UCSD-AML1 (cell line): ENCODE measurements at regions not wholly inside any gene's neighbourhood (a gene's known extent, or its start where the extent isn't known, plus 50 kb on each side); places are given as distances from the start of the nearest gene placed in this dataset.

ENCODE experiments used
- DNase-seq: peaks from one replicate; lab custom pipeline; 2025; ENCODE audit not compliant: unreplicated experiment; lab: John Stamatoyannopoulos, UW

DNA sequence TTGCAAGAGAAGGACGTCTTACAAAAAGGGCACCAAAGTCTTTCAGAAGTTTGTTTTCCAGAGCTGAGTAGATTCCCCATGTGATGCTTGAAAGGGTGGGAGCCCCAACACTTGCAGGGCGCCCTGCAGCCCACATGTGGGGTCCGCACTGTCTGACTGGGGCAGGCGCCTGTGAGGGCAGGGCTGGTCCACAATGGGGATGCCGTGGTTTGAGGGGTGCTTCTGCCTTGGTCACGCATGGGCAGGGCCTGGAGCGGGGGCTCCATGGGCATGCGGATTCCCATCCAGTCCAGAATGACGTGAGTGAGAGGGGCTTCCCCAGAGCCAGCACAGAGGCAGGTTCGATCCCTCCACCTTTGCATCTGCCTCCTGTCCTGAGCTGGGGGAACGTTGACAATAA lies 101.5 kb upstream of the SHH start:
- no peak for DNase-seq

DNA sequence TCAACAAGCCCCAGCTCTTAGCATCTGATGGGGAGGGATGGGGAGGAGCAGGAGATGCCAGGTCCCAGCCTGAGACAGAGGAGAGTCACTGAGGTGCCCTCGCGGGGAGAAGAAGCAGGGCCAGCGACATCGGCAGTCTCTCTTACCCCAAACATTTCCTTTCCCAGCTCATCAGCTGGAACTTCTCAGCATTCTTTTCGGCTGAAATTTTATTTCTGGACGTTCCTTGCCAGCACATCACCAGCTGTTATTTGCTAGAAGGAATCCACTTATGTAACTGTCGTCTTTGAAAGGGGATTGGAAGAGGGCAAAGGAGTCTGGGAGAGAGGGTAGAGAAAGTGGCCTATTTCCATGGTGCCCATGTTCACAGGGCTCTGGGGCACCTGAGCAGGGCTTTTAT lies 101.0 kb upstream of the SHH start:
- DNase-seq = no peak

DNA sequence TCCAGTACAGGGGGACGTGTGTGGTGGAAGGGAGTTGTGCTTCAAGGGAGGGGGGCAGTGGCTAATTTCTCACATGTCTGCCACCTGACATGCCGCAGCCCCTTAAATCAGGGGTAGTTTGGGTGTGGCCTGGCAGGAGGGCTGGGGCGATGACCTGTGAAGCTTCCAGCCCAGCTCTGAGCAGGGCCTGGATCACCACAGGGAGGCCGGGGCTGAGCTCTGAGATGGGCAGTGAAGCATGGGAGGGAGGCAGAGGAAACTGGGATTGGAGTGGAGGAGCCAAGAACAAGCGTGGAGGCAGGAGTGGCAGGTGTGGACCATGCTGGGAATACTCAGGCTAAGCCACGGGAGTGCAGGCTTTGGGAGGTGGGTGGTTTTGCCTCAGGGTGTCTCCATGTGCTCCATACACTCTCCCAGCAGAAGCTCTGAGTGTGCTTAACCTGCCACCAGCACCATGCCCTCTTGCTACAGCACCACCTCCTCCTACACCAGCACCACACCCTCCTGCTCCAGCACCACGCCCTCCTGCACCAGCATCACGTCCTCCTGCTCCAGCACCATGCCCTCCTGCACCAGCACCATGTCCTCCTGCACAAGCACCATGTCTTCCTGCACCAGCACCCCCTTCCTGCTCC lies 99.3 kb upstream of the SHH start:
- no peak for DNase-seq

DNA sequence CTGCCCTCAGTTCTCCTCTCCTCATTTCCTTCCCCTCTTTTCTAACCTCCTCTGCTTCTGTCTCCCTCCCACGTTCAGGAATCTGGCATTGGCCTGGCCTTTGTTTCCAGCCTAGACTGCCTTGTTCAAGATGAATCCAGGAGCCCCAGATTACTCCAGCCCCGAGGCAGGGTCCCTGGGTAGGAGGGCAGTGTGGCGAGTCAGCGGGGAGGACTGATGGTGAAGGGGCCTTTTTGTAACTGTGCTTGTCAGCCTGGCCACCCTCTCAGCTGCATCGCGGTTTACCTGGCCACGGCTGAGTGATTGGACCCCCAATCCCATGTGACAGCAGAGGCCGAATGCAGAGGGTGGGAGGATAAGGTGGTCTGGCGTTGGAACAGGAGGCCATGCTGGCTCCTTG lies 96.1 kb upstream of the SHH start:
- DNase-seq = no peak

DNA sequence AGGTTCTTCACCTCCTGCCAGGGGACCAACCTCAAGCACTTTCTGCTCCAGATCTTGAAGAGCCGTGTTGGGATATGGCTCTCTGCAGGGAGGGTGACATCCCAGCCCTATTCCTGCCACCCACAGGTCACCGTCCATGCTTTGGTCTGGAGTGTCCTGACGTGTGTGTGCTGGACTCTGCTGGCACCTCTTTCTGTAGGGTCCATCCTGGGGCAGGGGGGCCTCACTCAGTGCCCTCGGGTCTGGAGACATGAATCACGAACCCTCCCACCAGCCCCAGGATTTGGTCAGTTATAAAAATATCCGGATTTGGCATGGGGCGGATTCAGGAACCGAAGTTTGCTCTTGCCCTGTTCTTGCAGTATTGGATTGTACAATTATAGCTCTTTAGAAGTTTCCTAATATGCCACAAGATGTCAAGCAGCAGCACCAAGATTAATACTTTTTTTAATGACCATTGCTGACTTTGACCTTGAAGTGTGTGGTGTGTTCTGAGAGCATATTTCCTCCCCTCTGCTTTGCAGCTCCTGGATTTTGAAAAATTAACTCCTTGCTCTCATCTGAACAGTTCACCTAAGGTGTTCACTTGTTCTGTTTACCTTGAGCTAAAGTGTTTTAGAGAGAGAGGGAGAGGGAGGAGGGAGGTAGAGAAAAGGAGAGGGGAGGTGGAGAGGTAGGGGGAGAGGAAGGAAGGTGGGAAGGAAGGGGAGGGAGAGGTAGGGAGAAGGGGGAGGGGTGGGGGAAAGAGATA lies 95.4 kb upstream of the SHH start:
- DNase-seq = no peak

DNA sequence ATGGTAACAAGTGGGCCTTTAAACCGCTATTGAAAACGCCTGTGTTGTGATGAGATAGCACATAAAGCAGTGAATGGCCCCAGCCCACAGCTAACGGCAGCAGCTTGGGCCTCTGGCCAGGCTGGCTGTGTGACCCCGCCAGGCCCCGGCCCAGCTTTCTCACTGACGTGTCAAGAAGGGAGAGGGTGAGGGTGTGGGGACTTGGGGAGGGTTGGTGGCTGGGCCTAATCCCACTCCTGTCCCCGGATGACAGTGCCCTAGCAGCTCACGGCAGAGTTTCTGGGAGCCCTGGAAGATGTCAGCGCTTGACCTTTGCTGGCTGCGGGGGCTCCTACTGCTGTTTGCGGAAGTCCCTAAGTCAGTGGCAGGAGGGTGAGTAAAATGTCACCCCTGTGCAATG lies 88.9 kb upstream of the SHH start:
- DNase-seq = no peak

DNA sequence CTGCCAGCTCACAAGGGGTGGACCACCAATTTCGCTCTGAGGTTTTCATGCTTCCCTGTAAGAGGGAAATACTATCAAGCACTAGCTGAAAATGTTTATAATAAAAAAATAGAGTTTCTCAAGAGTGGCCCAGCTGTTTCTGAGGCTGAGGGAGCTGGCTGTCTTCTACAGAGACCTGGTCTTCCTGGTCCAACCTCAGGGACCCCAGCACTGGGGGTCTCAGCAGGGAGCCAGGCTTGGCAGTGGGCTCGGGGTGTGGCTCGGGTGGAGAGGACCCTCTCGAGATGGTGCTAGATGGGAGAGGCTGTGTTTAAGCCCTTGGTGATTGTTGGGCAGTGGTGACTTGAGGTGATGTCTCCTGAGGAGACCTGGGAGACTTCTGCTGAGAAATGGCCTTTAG lies 87.3 kb upstream of the SHH start:
- DNase-seq = no peak

DNA sequence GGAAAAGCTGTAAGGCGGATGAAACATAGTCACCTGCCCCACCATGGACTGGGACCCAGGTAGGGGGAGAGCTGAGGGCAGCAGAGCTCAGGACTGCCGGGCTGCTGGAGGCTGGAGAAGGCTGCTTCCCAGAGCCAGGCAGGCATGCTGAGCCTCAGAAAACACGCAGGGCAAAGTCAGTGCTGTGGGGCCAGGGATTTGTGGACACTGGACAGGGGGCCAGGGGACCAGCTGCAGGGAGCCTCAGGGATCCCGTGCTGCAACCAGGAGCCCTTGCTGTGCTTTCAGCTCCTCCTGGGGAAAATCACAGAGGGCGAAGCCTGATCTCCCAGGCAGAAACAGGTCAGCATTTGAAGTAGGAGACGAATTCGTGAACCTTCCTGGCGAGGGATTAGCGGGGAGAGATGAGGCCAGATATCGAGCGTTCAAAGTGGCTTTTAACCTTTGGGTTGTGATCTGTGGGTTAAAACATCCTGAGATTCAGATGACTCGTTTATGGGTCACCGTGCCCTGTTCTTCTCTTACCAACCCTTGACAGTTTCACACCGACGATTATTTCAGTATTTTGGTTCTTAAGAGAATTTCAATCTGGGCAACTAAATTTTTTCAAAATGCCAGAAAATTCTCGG lies 85.6 kb upstream of the SHH start:
- no peak for DNase-seq

DNA sequence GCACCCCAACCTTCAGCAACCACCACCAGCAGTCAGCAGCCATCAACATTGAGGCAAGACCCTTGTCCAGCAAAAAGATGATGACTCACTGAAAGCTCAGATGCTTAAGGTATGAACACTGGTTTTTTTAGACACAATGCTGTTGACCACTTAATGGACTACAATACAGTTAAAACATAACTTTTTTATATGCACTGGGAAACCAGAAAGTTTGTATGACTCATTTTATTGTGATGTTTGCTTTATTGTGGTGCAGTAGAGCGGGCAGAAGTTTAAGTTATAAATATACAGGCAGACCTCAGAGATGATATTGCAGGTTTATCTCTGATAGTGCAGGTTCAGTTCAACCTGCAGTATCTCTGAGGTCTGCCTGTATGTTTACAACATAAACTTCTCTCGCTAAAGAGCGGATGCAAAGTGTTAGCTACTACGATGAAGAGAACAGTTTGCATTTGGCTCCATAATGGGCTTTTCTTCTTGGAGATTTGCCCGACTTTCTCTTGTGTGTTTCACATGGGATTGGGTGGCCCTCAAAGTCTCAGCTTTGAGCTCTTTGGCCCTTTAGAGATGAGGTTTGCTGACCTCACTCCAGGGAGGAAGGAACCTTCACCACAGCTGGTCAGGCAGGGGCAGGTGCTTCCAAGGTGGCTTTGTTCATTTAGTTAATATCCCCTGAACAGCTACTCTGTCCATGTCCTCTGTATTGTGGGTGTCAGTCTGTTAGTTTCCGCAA lies 84.4 kb upstream of the SHH start:
- no peak for DNase-seq

DNA sequence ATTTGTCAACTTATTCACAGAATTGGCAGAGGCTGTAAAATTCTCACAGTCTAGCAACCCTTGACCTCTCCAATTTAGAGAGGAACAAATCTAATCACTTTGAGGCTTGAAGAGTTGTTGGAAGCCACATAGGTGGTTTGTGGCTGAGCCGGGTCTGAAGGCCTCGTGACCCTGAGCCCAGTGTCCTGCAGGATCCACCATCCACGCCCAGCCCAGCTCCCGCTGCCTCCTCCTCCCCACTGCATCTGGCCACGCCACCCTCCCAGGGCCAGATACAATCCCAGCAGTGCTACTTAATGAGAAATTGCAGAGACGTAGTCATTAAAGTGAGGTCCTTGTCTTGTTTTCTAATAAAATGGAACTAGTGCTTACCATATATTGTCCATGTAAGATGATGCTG lies 81.4 kb upstream of the SHH start:
- no peak for DNase-seq

DNA sequence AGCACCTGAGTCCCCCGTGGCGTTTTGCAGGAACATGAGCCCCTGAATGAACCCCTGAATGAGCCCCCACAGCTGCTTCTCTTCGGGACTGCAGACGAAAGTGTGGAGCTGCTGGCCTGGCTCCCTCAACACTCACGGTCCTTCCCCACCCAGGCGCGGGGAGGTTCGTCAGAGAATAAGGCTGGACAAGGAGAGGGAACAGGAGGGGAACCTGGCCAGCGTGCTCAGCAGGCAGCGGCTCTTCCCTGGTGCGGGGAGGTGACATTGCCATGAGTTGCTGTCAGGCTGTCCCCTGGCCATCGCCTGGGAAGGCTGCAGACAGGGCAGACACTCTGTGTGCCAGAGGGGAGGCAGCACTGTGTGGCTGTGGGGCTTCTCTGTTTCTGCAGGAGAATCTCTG lies 80.9 kb upstream of the SHH start:
- DNase-seq = no peak

DNA sequence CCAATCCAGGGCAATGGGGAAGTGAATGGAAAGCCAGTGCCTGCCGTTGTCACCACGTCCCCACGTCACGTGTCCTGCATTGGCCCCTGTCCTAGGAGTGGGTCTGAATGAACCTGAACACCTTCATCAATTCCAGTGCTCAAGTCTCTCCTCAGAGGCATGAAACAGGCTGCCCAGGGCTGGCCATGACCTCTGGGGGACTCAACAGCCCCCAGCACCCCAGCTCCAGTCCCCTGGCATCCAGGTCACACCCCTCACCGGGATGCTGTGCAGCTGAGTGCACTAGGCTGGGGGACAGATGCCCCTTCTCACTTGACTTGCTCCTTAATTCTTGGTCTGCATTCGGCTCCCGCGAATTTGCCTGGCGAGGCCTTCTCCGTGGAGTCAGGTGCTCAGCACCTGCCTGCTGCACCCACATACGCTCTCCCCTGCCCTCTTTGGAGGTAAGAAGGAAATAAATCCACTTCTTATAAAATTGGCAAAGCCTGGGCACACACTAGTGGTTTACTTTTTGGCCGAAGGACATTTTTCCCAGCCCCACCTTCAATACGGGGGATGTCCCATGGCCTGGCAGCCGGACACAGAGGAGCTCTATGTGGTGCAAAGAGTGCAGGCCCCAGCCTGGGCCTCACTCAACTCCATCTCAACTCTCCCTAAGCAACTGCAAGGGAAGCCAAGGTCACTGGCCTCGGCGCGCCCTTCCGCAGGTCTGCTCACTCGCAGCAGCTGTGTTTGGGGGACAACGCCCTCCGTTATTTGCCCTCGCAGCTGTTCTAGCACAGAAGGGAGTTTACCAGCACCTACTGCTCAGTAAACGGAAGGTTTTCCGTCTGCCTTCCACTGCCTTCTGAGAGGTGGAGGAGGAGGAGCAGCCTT lies 77.6 kb upstream of the SHH start:
- DNase-seq = no peak

DNA sequence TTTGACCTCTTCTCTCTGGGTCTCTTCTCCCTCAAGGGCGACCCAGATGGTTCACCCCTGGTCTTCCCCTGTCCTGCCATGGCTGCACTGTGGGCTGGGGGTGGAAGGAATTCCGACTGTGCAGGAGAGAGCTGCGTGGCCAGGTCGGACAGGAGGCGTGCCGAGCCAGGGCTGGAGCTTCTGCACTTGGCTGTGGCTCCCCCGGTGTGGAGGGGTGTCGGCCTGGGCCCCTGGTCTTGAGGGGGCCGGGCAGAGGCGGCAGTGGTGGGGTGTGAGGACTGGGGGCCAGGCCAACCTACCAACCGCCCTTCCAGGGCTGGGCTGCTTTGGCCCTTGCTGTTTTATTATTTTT lies 74.9 kb upstream of the SHH start:
- DNase-seq = no peak

DNA sequence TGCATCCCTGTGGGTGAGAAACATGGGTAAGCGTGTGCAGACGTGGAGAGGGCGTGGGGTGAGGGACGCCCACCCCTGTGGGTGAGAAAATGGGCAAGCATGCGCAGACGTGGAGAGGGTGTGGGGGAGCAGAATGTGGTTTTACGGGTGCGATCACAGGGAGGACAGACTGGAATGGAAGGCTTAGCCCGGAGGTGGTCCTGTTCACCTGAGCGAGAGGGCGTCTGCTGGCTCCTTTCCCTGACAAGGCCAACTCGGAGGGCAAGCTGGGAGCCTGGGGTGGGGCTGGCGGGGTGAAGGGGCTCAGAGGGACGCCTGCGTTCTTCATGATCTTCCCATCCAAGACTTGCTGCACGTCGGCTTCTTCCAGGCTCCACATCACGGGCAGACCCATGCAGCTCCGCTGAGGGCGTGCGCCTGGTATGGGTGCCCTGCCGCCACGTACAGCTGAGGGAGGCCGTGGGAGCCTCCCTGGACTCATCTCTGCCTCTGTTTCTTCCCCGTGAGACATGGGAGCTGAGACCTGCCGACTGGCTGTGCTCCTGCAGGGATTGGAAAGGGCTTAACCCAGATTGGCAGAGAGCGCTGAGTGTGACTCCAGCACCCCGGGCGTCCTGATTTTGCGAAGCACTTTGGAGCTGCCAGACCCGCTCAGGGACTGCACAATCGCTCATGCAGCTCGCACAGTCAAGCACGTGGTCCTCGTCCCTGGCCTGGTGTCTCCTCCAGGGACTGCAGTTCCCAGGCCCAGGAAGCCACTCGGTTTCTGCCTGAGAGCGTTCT lies 74.3 kb upstream of the SHH start:
- no peak for DNase-seq

DNA sequence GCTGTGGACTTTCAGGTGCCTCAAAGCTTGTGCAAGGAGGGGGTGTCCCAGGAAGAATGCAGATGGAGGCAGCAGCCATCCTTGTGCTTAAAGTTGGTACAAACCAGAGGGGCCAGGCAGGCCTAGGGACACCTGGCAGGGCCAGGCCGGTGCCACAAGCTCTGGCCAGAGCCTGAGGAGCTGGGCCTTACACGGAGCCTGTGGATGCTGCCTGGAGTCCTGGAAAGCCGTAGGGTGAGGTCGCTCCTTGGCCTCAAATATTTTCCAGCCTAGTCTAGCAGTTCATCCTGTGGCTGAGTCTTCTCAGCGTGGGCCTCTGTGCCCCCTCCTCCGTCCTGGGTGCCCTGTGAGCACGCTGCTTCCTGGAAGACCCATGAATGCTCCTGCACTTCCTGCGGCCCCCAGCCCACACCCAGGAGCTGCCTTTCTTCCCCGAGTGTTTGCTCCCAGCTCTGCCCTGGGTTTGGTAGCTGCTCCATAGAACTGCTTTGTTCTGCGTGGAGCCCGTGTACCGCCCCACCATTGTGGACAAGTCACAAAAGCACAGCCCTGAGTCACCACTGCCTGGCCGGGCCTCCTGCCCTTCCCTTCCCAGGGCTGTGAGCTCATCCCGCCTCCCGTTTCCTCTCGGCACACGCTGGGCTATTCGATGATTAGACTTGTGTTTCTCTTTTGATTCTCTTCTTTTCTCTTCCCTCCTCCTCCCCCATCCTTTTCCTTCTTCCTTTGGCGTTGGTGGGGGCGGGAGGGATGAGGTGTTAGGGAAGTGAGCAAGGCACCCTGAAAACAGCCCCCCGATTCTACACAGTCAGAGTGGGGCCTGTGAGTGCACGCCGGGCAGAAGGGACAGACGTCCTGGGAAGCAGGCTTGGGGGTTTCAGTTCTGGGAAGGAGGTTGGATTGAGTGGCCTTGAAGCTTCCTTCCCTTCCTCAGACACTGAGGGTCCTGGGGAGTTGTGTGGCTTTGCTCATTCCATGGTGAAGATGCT lies 73.2 kb upstream of the SHH start:
- no peak for DNase-seq

DNA sequence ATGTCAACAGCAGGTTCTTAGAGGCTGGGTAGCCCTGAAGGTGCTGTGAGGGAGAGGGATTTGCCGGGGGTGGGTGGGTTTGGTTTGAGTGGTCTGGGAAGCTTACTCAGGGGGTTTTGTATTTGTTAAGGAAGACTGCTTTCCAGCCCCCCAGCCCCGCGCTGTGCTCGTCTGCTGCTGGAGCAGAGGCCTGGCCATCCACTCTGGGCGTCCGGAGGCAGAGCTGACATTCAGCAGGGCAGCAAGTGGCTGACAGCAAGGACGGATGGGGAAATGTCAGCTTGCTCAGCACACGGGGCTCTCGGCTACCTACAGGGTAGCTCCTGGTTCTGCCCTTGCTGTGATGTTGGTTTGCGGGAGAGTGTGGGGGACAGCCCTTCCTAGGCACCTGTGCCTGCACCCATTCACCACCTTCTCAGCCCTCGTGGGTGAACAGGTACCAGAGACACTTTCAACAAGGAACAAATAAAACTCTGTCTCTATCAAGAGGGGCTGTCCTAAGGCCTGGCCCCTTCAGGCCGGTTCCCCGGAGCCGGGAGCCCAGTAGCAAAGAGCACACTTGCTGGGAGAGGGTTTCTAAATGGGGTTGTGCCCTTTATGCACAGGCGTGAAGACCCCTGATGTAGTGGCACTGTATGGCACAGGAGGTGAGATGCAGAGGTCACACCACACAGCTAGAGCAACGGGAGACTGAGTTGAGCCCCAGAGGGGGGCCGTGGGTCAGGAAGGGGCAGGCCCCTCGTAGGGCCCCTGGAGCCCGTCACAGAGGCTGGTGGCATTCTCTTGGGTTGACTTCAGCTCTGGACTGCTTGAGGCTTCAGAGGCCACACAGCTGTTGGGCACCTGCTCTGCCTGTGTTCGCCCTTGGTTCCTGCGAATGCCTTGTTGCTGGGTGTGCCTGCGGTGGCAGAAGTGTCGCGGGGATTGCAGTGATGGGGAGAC lies 72.2 kb upstream of the SHH start:
- no peak for DNase-seq

DNA sequence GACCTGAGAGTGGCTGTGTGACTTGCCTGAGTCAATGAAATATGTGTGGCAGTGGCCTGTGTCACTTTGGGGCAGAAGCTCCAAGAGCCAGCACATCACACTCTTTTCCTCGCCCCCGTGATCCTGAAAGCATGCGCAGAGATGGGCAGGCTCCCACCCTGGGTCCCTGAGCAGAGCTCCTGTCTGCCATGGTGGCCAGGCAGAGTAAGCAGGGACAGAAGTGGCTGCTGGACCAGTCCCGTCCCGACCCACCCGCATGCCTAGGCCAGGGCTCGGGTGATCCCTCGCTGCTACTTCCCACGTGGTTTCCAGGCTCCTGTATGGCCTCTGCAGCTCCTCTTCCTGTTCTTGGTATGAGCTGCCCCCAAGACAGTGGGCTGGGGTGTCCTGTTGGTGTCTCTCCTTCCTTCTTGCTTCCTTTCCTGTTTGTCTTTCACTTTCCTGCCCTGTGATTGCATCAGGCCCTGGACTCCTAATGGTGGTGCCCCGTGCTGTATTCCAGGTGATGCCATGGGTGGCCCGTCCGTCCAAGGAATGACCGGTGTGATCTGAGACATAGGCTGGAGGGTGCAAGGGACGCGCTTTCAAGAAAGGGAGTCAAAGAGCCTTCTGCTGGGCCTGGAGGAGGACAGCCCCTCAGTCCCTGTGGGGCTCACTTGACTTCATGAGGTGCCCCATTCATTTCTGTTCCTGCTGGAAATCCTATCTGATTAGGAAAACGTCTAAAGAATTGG lies 71.4 kb upstream of the SHH start:
- DNase-seq = no peak
